ENCODE measurements at regions not wholly inside any gene's neighbourhood (a gene's known extent, or its start where the extent isn't known, plus 50 kb on each side); places are given as distances from the start of the nearest gene placed in this dataset.

DNA sequence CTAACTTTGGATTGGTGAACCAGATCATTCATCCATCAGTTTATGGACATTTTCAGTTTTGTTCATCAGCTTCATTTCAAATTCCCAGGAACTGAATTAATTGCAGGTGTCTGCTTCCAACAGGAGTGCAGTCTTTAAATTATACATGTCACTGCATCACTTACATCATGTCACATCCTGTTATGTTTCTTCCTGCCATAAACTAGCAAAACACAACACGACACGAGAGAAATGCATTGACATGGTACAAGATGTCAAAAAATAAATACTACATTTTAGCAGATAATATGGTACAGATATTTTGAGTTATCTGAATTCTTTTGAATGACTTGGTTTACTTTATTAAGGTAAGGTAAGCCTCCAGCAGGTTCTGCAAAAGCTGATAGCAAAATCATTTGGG, 415.5 kb downstream of the NR2F1-AS1 start:
- intact Hi-C loops (cut with micrococcal nuclease; ENCODE audit: unreplicated experiment) = no loop called here
- POLR2A ChIA-PET = no interaction called here
- no peak overlapping the region for H3K9ac ChIP-seq (ENCODE audit: control insufficient read depth, insufficient read depth, low read length)
- H3K36me3 ChIP-seq (ENCODE audit: control insufficient read depth in 2 of 2, insufficient read depth in 2 of 2, low read length in 1 of 2) = no peaks in the 10 kb centered on the region
- H3K4me2 ChIP-seq (ENCODE audit: control insufficient read depth, insufficient read depth) = no peak overlapping the region
- TF ChIP-seq, protein P1, sequence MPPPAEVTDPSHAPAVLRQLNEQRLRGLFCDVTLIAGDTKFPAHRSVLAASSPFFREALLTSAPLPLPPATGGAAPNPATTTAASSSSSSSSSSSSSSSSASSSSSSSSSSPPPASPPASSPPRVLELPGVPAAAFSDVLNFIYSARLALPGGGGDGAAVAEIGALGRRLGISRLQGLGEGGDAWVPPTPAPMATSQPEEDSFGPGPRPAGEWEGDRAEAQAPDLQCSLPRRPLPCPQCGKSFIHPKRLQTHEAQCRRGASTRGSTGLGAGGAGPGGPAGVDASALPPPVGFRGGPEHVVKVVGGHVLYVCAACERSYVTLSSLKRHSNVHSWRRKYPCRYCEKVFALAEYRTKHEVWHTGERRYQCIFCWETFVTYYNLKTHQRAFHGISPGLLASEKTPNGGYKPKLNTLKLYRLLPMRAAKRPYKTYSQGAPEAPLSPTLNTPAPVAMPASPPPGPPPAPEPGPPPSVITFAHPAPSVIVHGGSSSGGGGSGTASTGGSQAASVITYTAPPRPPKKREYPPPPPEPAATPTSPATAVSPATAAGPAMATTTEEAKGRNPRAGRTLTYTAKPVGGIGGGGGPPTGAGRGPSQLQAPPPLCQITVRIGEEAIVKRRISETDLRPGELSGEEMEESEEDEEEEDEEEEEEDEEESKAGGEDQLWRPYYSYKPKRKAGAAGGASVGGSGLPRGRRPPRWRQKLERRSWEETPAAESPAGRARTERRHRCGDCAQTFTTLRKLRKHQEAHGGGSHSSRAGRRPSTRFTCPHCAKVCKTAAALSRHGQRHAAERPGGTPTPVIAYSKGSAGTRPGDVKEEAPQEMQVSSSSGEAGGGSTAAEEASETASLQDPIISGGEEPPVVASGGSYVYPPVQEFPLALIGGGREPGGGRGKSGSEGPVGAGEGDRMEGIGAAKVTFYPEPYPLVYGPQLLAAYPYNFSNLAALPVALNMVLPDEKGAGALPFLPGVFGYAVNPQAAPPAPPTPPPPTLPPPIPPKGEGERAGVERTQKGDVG (CRISPR knock-in tag; IDR thresholded peaks at IDR 0.05) = no peak
- no peak for TF ChIP-seq STAT3 (IDR thresholded peaks at IDR 0.05; ENCODE audit: low read depth, low read length)
- TF ChIP-seq, protein P2, sequence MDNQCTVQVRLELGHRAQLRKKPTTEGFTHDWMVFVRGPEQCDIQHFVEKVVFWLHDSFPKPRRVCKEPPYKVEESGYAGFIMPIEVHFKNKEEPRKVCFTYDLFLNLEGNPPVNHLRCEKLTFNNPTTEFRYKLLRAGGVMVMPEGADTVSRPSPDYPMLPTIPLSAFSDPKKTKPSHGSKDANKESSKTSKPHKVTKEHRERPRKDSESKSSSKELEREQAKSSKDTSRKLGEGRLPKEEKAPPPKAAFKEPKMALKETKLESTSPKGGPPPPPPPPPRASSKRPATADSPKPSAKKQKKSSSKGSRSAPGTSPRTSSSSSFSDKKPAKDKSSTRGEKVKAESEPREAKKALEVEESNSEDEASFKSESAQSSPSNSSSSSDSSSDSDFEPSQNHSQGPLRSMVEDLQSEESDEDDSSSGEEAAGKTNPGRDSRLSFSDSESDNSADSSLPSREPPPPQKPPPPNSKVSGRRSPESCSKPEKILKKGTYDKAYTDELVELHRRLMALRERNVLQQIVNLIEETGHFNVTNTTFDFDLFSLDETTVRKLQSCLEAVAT (IDR thresholded peaks at IDR 0.05) = no peak
- SMC1A ChIA-PET (ENCODE audit: uncharacterized antibody, unreplicated experiment) = interaction anchor here (1.0 kb wide), 1 partner anchor 23 kb away, joined by 3 read pairs; no protein-coding TSS in a partner anchor
- H3K27me3 ChIP-seq (replicated peaks in 1 of 2; ENCODE audit: control insufficient read depth in 2 of 2, insufficient read depth in 2 of 2, low read length in 1 of 2) = no peaks in the 10 kb centered on the region
- no peak overlapping the region for H3K4me3 ChIP-seq
- no peak for FAIRE-seq
- H3K27ac ChIP-seq (ENCODE audit: control insufficient read depth, insufficient read depth) = no peak overlapping the region
- no TSS peak for BruUV-seq (replicated peaks)
- in situ Hi-C loops (cut with MboI) = no loop called here
- 44% methylated on average over 2 of the region's 2 CpGs for WGBS (ENCODE audit: insufficient coverage, insufficient replicate concordance, low lambda C conversion rate, missing lambda C conversion rate)
- H4K20me1 ChIP-seq (ENCODE audit: control insufficient read depth, insufficient read depth) = no peaks in the 10 kb centered on the region
- CTCF ChIA-PET = interaction anchor here (1.5 kb wide), 1 partner anchor 12 kb away, joined by 5 read pairs; no protein-coding TSS in a partner anchor
- no peak for DNase-seq (ENCODE audit: low read depth, low spot score)
- ATAC-seq = no peak
- H3K79me2 ChIP-seq (ENCODE audit: control insufficient read depth, insufficient read depth, low read length) = no peaks in the 10 kb centered on the region
- H3K9me3 ChIP-seq (replicated peaks; ENCODE audit: control insufficient read depth, insufficient read depth, low read length) = no peaks in the 10 kb centered on the region
- RAD21 ChIA-PET (ENCODE audit: unreplicated experiment) = no interaction called here
- no peaks in the 10 kb centered on the region for H3K4me1 ChIP-seq (ENCODE audit: control insufficient read depth, insufficient read depth, low read length)
- no peak overlapping the region for H2AFZ ChIP-seq (ENCODE audit: control insufficient read depth, low read depth, low read length)

Measured in GM12878 (cell line).